WTC11 (cell line): ENCODE measurements at regions not wholly inside any gene's neighbourhood (a gene's known extent, or its start where the extent isn't known, plus 50 kb on each side); places are given as distances from the start of the nearest gene placed in this dataset.

ENCODE experiments used
- ATAC-seq: fragments of 200-7000 bp; cut with Tn5 transposase; 2 replicates; pipeline ENCODE4 v1.10.0; 2021; ENCODE audit warnings: mild to moderate bottlenecking, moderate library complexity
- CTCF ChIA-PET: fragments of 300-600 bp; sonication (Branson Sonifier 250); formaldehyde crosslinking; loops from one replicate; lab custom pipeline; 2021; ENCODE audit warnings: antibody characterized with exemption; lab: Charles Lee
- POLR2A ChIA-PET: fragments of 350-600 bp; sonication (Branson Sonifier 250); formaldehyde crosslinking; loops from one replicate; lab custom pipeline; 2021; ENCODE audit warnings: antibody characterized with exemption; lab: Charles Lee
- DNase-seq: peaks from one replicate; pipeline ENCODE4 v3.0.0; 2021; ENCODE audit warnings: low spot score
- H3K27ac Mint-ChIP-seq: 2 replicates; pipeline ENCODE4 v1.8.0; 2021; ENCODE audit warnings: mixed read lengths
- H3K27me3 Mint-ChIP-seq: 2 replicates; pipeline ENCODE4 v1.8.0; 2021; ENCODE audit warnings: low read depth, mild to moderate bottlenecking, moderate library complexity, mixed read lengths
- H3K36me3 Mint-ChIP-seq: 2 replicates; pipeline ENCODE4 v1.8.0; 2021; ENCODE audit warnings: mixed read lengths
- H3K4me1 Mint-ChIP-seq: 2 replicates; pipeline ENCODE4 v1.8.0; 2022; ENCODE audit warnings: mixed read lengths
- H3K4me3 Mint-ChIP-seq: 2 replicates; pipeline ENCODE4 v1.8.0; 2021; ENCODE audit warnings: mild to moderate bottlenecking, moderate library complexity, mixed read lengths
- H3K9me3 Mint-ChIP-seq: 2 replicates; pipeline ENCODE4 v1.8.0; 2021; ENCODE audit warnings: mixed read lengths
- CBFB ChIP-seq: sonication (generic); formaldehyde crosslinking; IDR thresholded peaks from 2 replicates; pipeline ENCODE4 v1.8.1; 2022; ENCODE audit warnings: mild to moderate bottlenecking, low read depth, missing genetic modification reagents
- CDX4 ChIP-seq: fragments of 250-450 bp; sonication (Bioruptor Pico); IDR thresholded peaks from 2 replicates; pipeline ENCODE4 v1.9.0; 2021; ENCODE audit warnings: moderate library complexity, mild to moderate bottlenecking, inconsistent platforms, borderline replicate concordance
- E2F1 ChIP-seq: sonication (generic); formaldehyde crosslinking; IDR thresholded peaks from 2 replicates; pipeline ENCODE4 v1.8.0; 2022; ENCODE audit warnings: mild to moderate bottlenecking, missing genetic modification reagents
- JUN ChIP-seq: sonication (generic); formaldehyde crosslinking; IDR thresholded peaks from 2 replicates; pipeline ENCODE4 v1.8.0; 2023; ENCODE audit warnings: mild to moderate bottlenecking, missing genetic modification reagents
- MLX ChIP-seq: sonication (generic); formaldehyde crosslinking; IDR thresholded peaks from 2 replicates; pipeline ENCODE4 v1.8.1; 2023; ENCODE audit warnings: mild to moderate bottlenecking, missing genetic modification reagents, moderate library complexity
- NFATC4 ChIP-seq: fragments of 250-450 bp; sonication (Bioruptor Pico); IDR thresholded peaks from 2 replicates; pipeline ENCODE4 v1.9.0; 2021; ENCODE audit warnings: mild to moderate bottlenecking
- NR2C2 ChIP-seq: sonication (generic); formaldehyde crosslinking; IDR thresholded peaks from 2 replicates; pipeline ENCODE4 v1.8.0; 2022; ENCODE audit warnings: mild to moderate bottlenecking, missing genetic modification reagents
- PRRX2 ChIP-seq: fragments of 250-450 bp; sonication (Bioruptor Pico); IDR thresholded peaks from 2 replicates; pipeline ENCODE4 v1.8.0; 2021; ENCODE audit warnings: mild to moderate bottlenecking
- TCF7 ChIP-seq: sonication (generic); formaldehyde crosslinking; IDR thresholded peaks from 2 replicates; pipeline ENCODE4 v1.8.0; 2022; ENCODE audit warnings: mild to moderate bottlenecking, low read depth, missing genetic modification reagents, moderate library complexity
- TEAD1 ChIP-seq: sonication (generic); formaldehyde crosslinking; IDR thresholded peaks from 2 replicates; pipeline ENCODE4 v1.8.0; 2022; ENCODE audit warnings: mild to moderate bottlenecking, missing genetic modification reagents
- ZNF317 ChIP-seq: sonication (generic); formaldehyde crosslinking; IDR thresholded peaks from 2 replicates; pipeline ENCODE4 v1.8.1; 2023; ENCODE audit warnings: low read depth, mild to moderate bottlenecking, moderate library complexity, missing genetic modification reagents, borderline replicate concordance
- ZNF425 ChIP-seq: fragments of 250-450 bp; sonication (Bioruptor Pico); conservative IDR thresholded peaks from 2 replicates; pipeline ENCODE4 v1.9.0; 2021; ENCODE audit warnings: mild to moderate bottlenecking
- ZNF532 ChIP-seq: fragments of 250-450 bp; sonication (Bioruptor Pico); IDR thresholded peaks from 2 replicates; pipeline ENCODE4 v1.9.0; 2021; ENCODE audit warnings: mild to moderate bottlenecking, borderline replicate concordance
- ZSCAN18 ChIP-seq: fragments of 250-450 bp; sonication (Bioruptor Pico); IDR thresholded peaks from 2 replicates; pipeline ENCODE4 v2.1.2; 2022; ENCODE audit warnings: mild to moderate bottlenecking, moderate library complexity

GRCh38 chr21:16589006-16589898 lies 859.5 kb downstream of the USP25 start:
- Mint-ChIP-seq H3K36me3 (no peaks in the 10 kb centered on the region), H3K27ac (no peak overlapping the region)
- CTCF ChIA-PET: no interaction called here

GRCh38 chr21:16590186-16590585 lies 860.4 kb downstream of the USP25 start:
- DNase-seq (no peak), ATAC-seq (no peak)
- CTCF ChIA-PET: no interaction called here
- Mint-ChIP-seq H3K27me3 (no peaks in the 10 kb centered on the region), H3K9me3 (no peaks in the 10 kb centered on the region), H3K36me3 (no peaks in the 10 kb centered on the region)
- TF ChIP-seq ZNF532 (CRISPR knock-in tag) (no peak), E2F1 (CRISPR knock-in tag) (no peak), TEAD1 (no peak), CBFB (CRISPR knock-in tag) (no peak), JUN (CRISPR knock-in tag) (no peak), MLX (CRISPR knock-in tag) (no peak), NFATC4 (CRISPR knock-in tag) (no peak)
- TF ChIP-seq, all 79 proteins: peak for 0
- POLR2A ChIA-PET: no interaction called here
- H3K4me3 Mint-ChIP-seq: no peak overlapping the region
- H3K4me1 Mint-ChIP-seq: peaks cover 12% of the 10 kb centered on the region
- no peak overlapping the region for H3K27ac Mint-ChIP-seq

More at GRCh38 chr21:16589006-16589898, 859.5 kb downstream of the USP25 start:
- ATAC-seq: no peak
- no peak for TF ChIP-seq NR2C2 (CRISPR knock-in tag)
- H3K27me3 Mint-ChIP-seq: no peaks in the 10 kb centered on the region
- POLR2A ChIA-PET: no interaction called here
- no peak overlapping the region for H3K4me3 Mint-ChIP-seq
- H3K4me1 Mint-ChIP-seq: peaks cover 12% of the 10 kb centered on the region
- DNase-seq: no peak
- no peaks in the 10 kb centered on the region for H3K9me3 Mint-ChIP-seq

GRCh38 chr21:16590641-16591292 lies 861.0 kb downstream of the USP25 start:
- POLR2A ChIA-PET: no interaction called here
- H3K27me3 Mint-ChIP-seq: no peaks in the 10 kb centered on the region

More at GRCh38 chr21:16590641-16591292, 861.0 kb downstream of the USP25 start:
- Mint-ChIP-seq H3K4me3 (no peak overlapping the region), H3K27ac (no peak overlapping the region), H3K9me3 (no peaks in the 10 kb centered on the region), H3K4me1 (peaks cover 12% of the 10 kb centered on the region), H3K36me3 (no peaks in the 10 kb centered on the region)
- DNase-seq: no peak
- CTCF ChIA-PET: no interaction called here
- no peak for ATAC-seq
- TF ChIP-seq TCF7 (CRISPR knock-in tag) (no peak), CDX4 (no peak), ZSCAN18 (no peak), ZNF425 (CRISPR knock-in tag) (no peak), ZNF317 (no peak), PRRX2 (CRISPR knock-in tag) (no peak)
